DLD1 (cell line): ENCODE measurements at regions not wholly inside any gene's neighbourhood (a gene's known extent, or its start where the extent isn't known, plus 50 kb on each side); places are given as distances from the start of the nearest gene placed in this dataset.

Experiments
- in situ Hi-C: cut with HindIII; loops from 2 replicates; pipeline ENCODE4 v1.10.0; 2017; ENCODE audit warnings: low sequenced_read_pairs

GRCh38 chr3:72543246-72543645 is 305.0 kb downstream of the SHQ1 start:
- in situ Hi-C loops: no loop called here

- in situ Hi-C loops: no loop called here
Measured at GRCh38 chr3:72542781-72543180, 305.5 kb downstream of the SHQ1 start.

GRCh38 chr3:72539856-72540255 is 308.4 kb downstream of the SHQ1 start:
- in situ Hi-C loops: no loop called here

GRCh38 chr3:72538070-72538745 is 310.0 kb downstream of the SHQ1 start:
- in situ Hi-C loops: no loop called here

GRCh38 chr3:72537448-72537847 is 310.8 kb downstream of the SHQ1 start:
- in situ Hi-C loops: no loop called here

GRCh38 chr3:72536878-72537267 is 311.4 kb downstream of the SHQ1 start:
- in situ Hi-C loops: no loop called here

GRCh38 chr3:72536206-72536877 is 311.9 kb downstream of the SHQ1 start:
- in situ Hi-C loops: no loop called here

GRCh38 chr3:72535772-72536171 is 312.5 kb downstream of the SHQ1 start:
- in situ Hi-C loops: no loop called here

- in situ Hi-C loops: no loop called here
Measured at GRCh38 chr3:72533591-72534473, 314.4 kb downstream of the SHQ1 start.

- in situ Hi-C loops: no loop called here
Measured at GRCh38 chr3:72530426-72530825, 317.8 kb downstream of the SHQ1 start.

- in situ Hi-C loops: no loop called here
Measured at GRCh38 chr3:72529081-72529480, 319.2 kb downstream of the SHQ1 start.

GRCh38 chr3:72523429-72524151 is 324.7 kb downstream of the SHQ1 start:
- in situ Hi-C loops: no loop called here

GRCh38 chr3:72520690-72521308 is 327.4 kb downstream of the SHQ1 start:
- in situ Hi-C loops: no loop called here

- in situ Hi-C loops: no loop called here
Measured at GRCh38 chr3:72519946-72520604, 328.2 kb downstream of the SHQ1 start.

- in situ Hi-C loops: no loop called here
Measured at GRCh38 chr3:72517921-72518424, 330.3 kb downstream of the SHQ1 start.

GRCh38 chr3:72517336-72517735 is 330.9 kb downstream of the SHQ1 start:
- in situ Hi-C loops: no loop called here

- in situ Hi-C loops: no loop called here
Measured at GRCh38 chr3:72516361-72516760, 331.9 kb downstream of the SHQ1 start.

- in situ Hi-C loops: no loop called here
Measured at GRCh38 chr3:72515941-72516340, 332.3 kb downstream of the SHQ1 start.

- in situ Hi-C loops: no loop called here
Measured at GRCh38 chr3:72515281-72515680, 333.0 kb downstream of the SHQ1 start.

GRCh38 chr3:72510247-72510646 is 338.0 kb downstream of the SHQ1 start:
- in situ Hi-C loops: no loop called here
